B cell (primary cell): ENCODE measurements at regions not wholly inside any gene's neighbourhood (a gene's known extent, or its start where the extent isn't known, plus 50 kb on each side); places are given as distances from the start of the nearest gene placed in this dataset.

Experiments
- CTCF ChIP-seq: fragments of 200-600 bp; IDR thresholded peaks from one replicate; pipeline ENCODE4 v1.8.0; 2022; ENCODE audit warnings: antibody characterized with exemption, mild to moderate bottlenecking
- EZH2 ChIP-seq: IDR thresholded peaks from 2 replicates; pipeline ENCODE4 v1.6.1; 2012; ENCODE audit warnings: borderline replicate concordance, low read depth, mild to moderate bottlenecking, moderate library complexity, low read length; ENCODE audit not compliant: insufficient read depth, poor library complexity, severe bottlenecking

GRCh38 chr1:168469690-168470089 is 74.1 kb downstream of the XCL2 start:
- no peak for TF ChIP-seq CTCF
- TF ChIP-seq EZH2 = no peak
